Panc1 (cell line): ENCODE measurements at regions not wholly inside any gene's neighbourhood (a gene's known extent, or its start where the extent isn't known, plus 50 kb on each side); places are given as distances from the start of the nearest gene placed in this dataset.

Source experiments
- ATAC-seq: fragments of 200-7000 bp; cut with Tn5 transposase; 2 replicates; pipeline ENCODE4 v1.9.1; 2020; ENCODE audit warnings: mild to moderate bottlenecking, moderate library complexity
- BruUV-seq: library from RNA; stranded (reverse); fragments of 400-500 nt; replicated peaks from 2 replicates; lab custom pipeline; 2021; lab: Mats Ljungman, UMichigan
- CTCF ChIA-PET: fragments of 300-600 bp; sonication (Branson Sonifier 250); formaldehyde crosslinking; loops from one replicate; lab custom pipeline; 2022; ENCODE audit warnings: antibody characterized with exemption; lab: Charles Lee
- POLR2A ChIA-PET: fragments of 300-600 bp; sonication (Branson Sonifier 250); formaldehyde crosslinking; loops from one replicate; lab custom pipeline; 2022; ENCODE audit warnings: antibody characterized with exemption; lab: Charles Lee
- DNase-seq: peaks from one replicate; pipeline ENCODE4 v3.0.0-alpha.2; 2010; ENCODE audit warnings: low read depth, low spot score
- H3K27ac ChIP-seq: 2 replicates; pipeline ENCODE4 v1.5.1; 2011; ENCODE audit warnings: mild to moderate bottlenecking, low read length, inconsistent platforms
- H3K27me3 ChIP-seq: fragments of 200-500 bp; sonication (Bioruptor generic); 2 replicates; pipeline ENCODE4 v1.6.0; 2014; ENCODE audit warnings: low read length, inconsistent platforms; ENCODE audit not compliant: control insufficient read depth, insufficient read depth
- H3K36me3 ChIP-seq: fragments of 200-500 bp; sonication (Bioruptor generic); 2 replicates; pipeline ENCODE4 v1.5.1; 2014; ENCODE audit warnings: inconsistent platforms, mild to moderate bottlenecking, low read length, moderate library complexity; ENCODE audit not compliant: control insufficient read depth, insufficient read depth
- H3K4me1 ChIP-seq: 2 replicates; pipeline ENCODE4 v1.5.1; 2011; ENCODE audit warnings: inconsistent platforms, mild to moderate bottlenecking, low read length, moderate library complexity; ENCODE audit not compliant: control insufficient read depth, insufficient read depth
- H3K4me3 ChIP-seq, 2 experiments: 2 replicates each; pipeline ENCODE4 v1.5.1; 2011 to 2012; ENCODE audit warnings: low read depth in 2 of 2, low read length in 2 of 2, mild to moderate bottlenecking in 2 of 2, inconsistent platforms in 1 of 2, moderate library complexity in 1 of 2
- H3K9me3 ChIP-seq: fragments of 200-500 bp; sonication (Bioruptor generic); 2 replicates; pipeline ENCODE4 v1.5.1; 2014; ENCODE audit warnings: low read depth, mild to moderate bottlenecking, inconsistent platforms, low read length, moderate library complexity; ENCODE audit not compliant: control insufficient read depth, insufficient read depth
- POLR2AphosphoS5 ChIP-seq: IDR thresholded peaks from 2 replicates; pipeline ENCODE4 v1.6.1; 2012; ENCODE audit warnings: mild to moderate bottlenecking, low read depth, low read length, moderate library complexity
- SIN3A ChIP-seq: IDR thresholded peaks from 2 replicates; pipeline ENCODE4 v1.6.1; 2012; ENCODE audit warnings: low read depth, mild to moderate bottlenecking, low read length, moderate library complexity, borderline replicate concordance; ENCODE audit not compliant: insufficient read depth
- TCF7L2 ChIP-seq: IDR thresholded peaks from 2 replicates; pipeline ENCODE4 v1.6.1; 2011; ENCODE audit warnings: mild to moderate bottlenecking, low read depth, low read length, inconsistent platforms
- in situ Hi-C: cut with HindIII; loops from 2 replicates; pipeline ENCODE4 v1.10.0; 2016; ENCODE audit warnings: low sequenced_read_pairs, low pct_unique_long_range_greater_than_20kb
- intact Hi-C: fragments of 100-400 bp; cut with micrococcal nuclease; formaldehyde crosslinking; loops from one replicate; pipeline ENCODE4 v1.10.0; 2022; ENCODE audit not compliant: unreplicated experiment
- TF ChIP-seq, protein P1 (sequence below): fragments of 450-650 bp; IDR thresholded peaks from 2 replicates; pipeline ENCODE4 v1.5.1; 2017; ENCODE audit warnings: mild to moderate bottlenecking
- TF ChIP-seq, protein P2 (sequence below), 2 experiments: IDR thresholded peaks; 2 replicates each; pipeline ENCODE4 v1.6.1; 2011 to 2012; ENCODE audit warnings: low read depth in 2 of 2, control low read depth in 1 of 2, low read length in 1 of 2, mild to moderate bottlenecking in 1 of 2, moderate library complexity in 1 of 2; ENCODE audit not compliant: insufficient read depth in 1 of 2

DNA sequence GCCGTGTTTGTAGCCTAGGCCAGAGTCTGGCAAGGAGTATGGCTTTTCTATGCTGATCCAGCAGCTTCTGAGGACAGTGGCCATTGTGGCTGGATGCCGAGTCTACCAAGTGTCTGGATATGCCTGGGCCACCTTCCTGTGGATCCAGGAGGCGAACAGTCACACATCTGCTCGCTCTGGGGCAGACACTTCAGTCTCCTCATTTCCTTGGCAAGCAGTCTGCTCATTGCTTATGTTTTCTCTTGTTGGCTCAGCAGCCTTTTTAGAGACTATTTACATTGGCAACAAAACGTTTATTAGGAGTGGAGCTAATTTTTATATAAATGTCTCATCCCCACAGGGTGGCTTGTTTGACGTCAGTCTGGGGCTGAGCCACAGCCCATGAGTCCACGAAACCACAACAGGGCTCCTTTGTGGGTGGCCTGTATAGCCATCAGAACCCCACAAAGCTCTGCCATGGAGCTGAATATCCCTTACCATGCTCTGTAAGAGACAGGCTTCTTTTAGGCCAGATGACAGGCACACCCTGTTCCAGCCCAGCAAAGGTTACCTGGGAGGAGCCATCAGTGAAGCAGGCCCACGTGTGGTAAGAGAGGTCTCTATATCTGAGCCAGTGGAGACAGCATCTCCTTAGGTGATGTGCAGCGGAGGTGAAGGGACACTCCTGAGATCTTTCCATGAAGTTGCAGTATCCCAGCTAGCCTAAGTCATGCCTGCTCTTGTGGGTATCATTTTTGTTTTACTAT lies 221.7 kb downstream of the DIRAS2 start:
- ChIA-PET POLR2A (no interaction called here), CTCF (no interaction called here)
- intact Hi-C loops, result no loop called here
- in situ Hi-C loops, result no loop called here
- Histone ChIP-seq H3K9me3 (no peaks in the 10 kb centered on the region), H3K4me3 (no peak overlapping the region), H3K36me3 (no peaks in the 10 kb centered on the region), H3K27ac (no peak overlapping the region), H3K4me1 (peaks cover 6% of the 10 kb centered on the region; the same call in 1 of the 2 replicates), H3K27me3 (no peaks in the 10 kb centered on the region)
- no TSS peak for BruUV-seq
- ATAC-seq (no peak), DNase-seq (no peak)
- TF ChIP-seq SIN3A, result no peak
- no peak for TF ChIP-seq TCF7L2
- TF ChIP-seq, protein P1, sequence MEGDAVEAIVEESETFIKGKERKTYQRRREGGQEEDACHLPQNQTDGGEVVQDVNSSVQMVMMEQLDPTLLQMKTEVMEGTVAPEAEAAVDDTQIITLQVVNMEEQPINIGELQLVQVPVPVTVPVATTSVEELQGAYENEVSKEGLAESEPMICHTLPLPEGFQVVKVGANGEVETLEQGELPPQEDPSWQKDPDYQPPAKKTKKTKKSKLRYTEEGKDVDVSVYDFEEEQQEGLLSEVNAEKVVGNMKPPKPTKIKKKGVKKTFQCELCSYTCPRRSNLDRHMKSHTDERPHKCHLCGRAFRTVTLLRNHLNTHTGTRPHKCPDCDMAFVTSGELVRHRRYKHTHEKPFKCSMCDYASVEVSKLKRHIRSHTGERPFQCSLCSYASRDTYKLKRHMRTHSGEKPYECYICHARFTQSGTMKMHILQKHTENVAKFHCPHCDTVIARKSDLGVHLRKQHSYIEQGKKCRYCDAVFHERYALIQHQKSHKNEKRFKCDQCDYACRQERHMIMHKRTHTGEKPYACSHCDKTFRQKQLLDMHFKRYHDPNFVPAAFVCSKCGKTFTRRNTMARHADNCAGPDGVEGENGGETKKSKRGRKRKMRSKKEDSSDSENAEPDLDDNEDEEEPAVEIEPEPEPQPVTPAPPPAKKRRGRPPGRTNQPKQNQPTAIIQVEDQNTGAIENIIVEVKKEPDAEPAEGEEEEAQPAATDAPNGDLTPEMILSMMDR, result no peak
- no peak for TF ChIP-seq POLR2AphosphoS5
- TF ChIP-seq, protein P2, sequence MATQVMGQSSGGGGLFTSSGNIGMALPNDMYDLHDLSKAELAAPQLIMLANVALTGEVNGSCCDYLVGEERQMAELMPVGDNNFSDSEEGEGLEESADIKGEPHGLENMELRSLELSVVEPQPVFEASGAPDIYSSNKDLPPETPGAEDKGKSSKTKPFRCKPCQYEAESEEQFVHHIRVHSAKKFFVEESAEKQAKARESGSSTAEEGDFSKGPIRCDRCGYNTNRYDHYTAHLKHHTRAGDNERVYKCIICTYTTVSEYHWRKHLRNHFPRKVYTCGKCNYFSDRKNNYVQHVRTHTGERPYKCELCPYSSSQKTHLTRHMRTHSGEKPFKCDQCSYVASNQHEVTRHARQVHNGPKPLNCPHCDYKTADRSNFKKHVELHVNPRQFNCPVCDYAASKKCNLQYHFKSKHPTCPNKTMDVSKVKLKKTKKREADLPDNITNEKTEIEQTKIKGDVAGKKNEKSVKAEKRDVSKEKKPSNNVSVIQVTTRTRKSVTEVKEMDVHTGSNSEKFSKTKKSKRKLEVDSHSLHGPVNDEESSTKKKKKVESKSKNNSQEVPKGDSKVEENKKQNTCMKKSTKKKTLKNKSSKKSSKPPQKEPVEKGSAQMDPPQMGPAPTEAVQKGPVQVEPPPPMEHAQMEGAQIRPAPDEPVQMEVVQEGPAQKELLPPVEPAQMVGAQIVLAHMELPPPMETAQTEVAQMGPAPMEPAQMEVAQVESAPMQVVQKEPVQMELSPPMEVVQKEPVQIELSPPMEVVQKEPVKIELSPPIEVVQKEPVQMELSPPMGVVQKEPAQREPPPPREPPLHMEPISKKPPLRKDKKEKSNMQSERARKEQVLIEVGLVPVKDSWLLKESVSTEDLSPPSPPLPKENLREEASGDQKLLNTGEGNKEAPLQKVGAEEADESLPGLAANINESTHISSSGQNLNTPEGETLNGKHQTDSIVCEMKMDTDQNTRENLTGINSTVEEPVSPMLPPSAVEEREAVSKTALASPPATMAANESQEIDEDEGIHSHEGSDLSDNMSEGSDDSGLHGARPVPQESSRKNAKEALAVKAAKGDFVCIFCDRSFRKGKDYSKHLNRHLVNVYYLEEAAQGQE (IDR thresholded peaks at IDR 0.05; ENCODE audit: insufficient read depth in 1 of 2, low read depth in 2 of 2, low read length in 1 of 2), result no peak

DNA sequence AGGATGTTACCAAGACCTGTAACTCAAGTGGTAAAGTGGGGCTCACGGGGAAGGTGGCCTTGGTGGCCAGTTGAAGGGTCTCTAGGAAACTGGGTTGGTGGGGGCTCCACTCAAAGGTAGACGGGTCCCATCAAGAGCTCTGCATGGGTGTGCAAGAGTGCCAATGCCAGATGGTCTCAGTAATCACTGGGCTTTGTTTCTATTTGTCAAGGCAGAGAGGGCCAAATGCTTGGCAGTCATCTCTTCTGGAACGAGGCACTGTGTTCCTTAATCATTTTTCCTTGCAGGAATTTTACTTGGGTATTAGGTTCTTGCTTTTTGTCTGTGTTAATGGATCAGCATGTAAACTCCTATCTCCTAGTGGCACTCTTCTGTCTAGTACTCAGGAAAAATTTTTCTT lies 220.8 kb downstream of the DIRAS2 start:
- TF ChIP-seq, protein P2 (IDR thresholded peaks at IDR 0.05; ENCODE audit: insufficient read depth in 1 of 2, low read depth in 2 of 2, low read length in 1 of 2), result no peak
- TF ChIP-seq POLR2AphosphoS5, result no peak
- no peak for TF ChIP-seq SIN3A
- TF ChIP-seq TCF7L2, result no peak
- TF ChIP-seq, protein P1, result no peak
- BruUV-seq, result no TSS peak
- no peak for DNase-seq
- no peak overlapping the region for H3K27ac ChIP-seq
- H3K36me3 ChIP-seq, result no peaks in the 10 kb centered on the region
- POLR2A ChIA-PET, result no interaction called here
- no peaks in the 10 kb centered on the region for H3K27me3 ChIP-seq
- no peak overlapping the region for H3K4me3 ChIP-seq
- H3K4me1 ChIP-seq, result peaks cover 6% of the 10 kb centered on the region; the same call in 1 of the 2 replicates
- in situ Hi-C loops, result no loop called here
- no peak for ATAC-seq
- CTCF ChIA-PET, result no interaction called here
- intact Hi-C loops, result no loop called here
- no peaks in the 10 kb centered on the region for H3K9me3 ChIP-seq
